H54 (cell line): ENCODE measurements at regions not wholly inside any gene's neighbourhood (a gene's known extent, or its start where the extent isn't known, plus 50 kb on each side); places are given as distances from the start of the nearest gene placed in this dataset.

Experiments
- DNase-seq: peaks from one replicate; pipeline ENCODE4 v3.0.0; 2011; ENCODE audit warnings: low spot score, mixed read lengths; ENCODE audit not compliant: insufficient read length
- FAIRE-seq: peaks from 3 replicates; lab custom pipeline; 2011; peaks lifted over from hg19 to GRCh38; lab: Jason Lieb, UNC
- POLR2A ChIP-seq: IDR thresholded peaks from 2 replicates; pipeline ENCODE4 v1.6.1; 2011; ENCODE audit warnings: low read depth, mild to moderate bottlenecking, low read length

DNA sequence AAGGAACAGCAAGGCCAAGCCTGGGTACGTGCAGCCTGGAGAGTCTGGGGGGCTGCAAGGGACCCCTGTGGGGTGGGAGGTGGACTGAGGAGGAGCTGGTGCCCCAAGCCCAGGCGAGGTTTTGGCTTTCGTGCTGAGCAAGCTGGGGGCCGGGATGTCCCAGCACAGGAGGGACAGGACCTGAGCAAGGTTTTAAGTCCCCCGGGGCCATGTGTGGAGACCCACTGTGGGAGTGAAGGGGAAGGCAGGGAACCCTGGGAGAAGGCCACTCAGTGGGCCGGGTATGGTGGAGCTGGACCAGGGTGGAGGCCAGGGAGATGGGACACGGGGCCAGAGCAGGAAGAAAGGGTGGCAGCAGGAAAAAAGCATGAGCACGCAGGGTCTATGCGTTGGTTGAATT lies 419.2 kb upstream of the SULF2 start:
- DNase-seq (no peak), FAIRE-seq (no peak)
- no peak for TF ChIP-seq POLR2A

DNA sequence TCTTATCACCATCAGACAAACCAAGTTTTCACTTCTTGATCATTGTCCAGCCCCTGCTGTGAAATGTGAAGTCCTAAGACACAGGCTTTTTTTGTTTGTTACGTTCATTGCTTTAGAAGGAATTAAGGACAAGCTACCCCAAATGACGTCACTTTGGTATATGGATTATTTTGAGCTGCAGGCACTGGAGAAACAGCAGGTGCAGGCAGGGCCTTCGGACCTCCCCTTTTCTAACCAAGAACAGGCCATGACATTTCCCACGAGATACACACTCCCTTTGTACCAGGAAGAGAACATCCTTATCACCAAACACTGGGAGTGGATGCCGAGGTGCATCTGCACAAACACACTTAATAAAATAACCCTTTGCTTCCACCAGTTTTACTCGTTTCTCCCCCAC lies 418.0 kb upstream of the SULF2 start:
- no peak for TF ChIP-seq POLR2A
- FAIRE-seq (no peak), DNase-seq (no peak)

DNA sequence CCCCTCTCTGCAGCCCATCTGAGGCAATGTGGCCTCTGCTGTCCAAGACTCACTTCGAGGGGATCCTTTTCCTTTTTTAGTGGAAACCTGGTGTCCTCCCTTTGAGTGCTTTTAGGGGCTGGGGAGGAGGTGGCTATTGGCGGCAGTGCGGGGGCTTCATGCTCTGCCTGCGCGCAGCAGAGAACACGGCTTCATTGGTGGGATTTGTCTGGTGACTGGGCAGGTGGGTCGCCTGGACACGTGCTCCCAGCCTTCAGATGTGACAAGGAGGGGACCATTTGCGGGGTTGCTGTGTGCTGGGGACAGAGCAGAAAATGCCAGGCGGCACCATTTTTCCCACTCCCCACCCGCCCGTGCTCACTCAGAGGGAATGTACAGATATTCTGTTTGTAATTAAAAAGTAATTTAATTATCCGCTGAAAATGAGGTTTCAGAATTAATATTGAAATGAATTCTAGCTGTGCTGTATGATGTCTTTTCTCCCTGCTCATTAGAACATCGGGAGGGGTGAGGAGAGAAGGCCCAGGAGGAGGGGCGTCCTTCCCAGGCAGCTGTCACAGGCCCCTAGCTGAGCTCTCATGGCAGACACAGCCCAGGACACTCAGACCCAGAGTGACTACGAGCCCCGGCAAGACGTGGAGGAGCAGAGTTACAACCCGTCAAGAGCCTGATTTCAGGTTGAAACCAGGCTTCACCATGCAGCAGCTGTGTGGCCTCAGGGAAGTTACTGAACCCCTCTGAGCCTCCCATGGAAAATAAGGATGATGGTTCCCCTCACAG lies 417.2 kb upstream of the SULF2 start:
- no peak for DNase-seq

DNA sequence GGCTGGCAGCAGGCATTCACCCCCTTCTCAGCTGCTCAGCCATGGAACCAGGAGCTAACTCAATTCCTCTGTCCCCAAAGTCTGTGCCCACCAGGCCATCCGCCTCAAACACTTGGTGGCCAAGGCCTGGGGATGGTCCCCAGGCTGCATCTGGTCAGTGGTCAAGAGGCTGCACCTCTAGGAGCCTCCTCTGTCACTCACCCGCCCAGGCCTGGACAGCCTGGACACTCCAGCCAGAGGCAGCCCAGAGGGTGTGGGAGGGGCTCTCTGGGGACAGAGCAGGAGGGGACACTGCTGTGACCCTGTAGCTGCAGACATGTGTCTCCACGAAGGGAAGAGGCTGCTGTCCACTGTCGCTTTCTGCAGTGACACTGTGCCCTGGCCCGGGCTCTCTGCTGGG lies 416.6 kb upstream of the SULF2 start:
- no peak for TF ChIP-seq POLR2A
- no peak for FAIRE-seq
- no peak for DNase-seq

More for the DNA sequence above, 417.2 kb upstream of the SULF2 start:
- TF ChIP-seq POLR2A = no peak
- no peak for FAIRE-seq

DNA sequence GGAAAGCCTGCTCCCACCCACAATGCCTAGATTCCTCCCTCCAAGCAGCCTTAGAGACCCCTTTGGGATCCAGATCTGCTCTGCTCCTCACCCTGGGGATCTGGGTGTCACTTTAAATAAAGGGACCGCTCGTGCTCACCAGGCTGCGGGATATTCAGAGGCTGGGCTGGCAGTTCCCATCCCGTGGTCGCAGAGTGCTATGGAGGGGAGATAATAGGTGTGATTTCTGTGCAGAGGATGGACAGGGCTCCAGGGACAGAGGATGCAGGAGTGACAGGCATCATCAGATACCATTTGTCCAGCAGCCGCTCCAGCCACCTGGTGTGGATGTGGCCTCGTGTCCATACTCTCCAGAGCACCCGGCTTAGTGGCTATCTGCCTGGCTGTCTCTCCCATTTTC lies 415.9 kb upstream of the SULF2 start:
- no peak for FAIRE-seq

DNA sequence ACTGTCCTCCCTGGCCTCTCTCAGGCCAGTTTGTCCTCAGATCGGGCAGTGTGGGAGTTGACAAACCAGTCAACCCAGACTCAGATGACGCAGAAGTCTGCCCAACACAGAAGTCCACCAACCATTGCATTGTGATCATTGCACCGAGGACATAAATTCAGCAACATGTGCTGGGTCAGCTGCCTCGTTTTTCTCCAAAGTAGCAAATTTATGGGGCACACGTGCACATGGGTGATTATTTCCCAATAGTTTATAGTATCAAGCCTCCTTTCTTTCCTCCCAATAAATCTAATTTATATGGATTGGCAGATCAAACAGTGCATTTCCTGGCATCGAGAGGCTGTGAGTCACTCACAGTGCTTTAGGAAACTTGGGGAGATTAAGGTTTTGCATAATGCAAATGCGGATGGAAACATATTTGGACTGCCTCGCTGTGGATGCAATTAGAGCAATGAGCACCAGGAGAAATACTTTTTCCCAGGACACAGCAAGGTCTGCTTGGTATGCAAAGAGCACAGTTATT lies 413.7 kb upstream of the SULF2 start:
- no peak for DNase-seq
- TF ChIP-seq POLR2A = no peak
- no peak for FAIRE-seq

More for the DNA sequence above, 415.9 kb upstream of the SULF2 start:
- no peak for DNase-seq
- TF ChIP-seq POLR2A = no peak

DNA sequence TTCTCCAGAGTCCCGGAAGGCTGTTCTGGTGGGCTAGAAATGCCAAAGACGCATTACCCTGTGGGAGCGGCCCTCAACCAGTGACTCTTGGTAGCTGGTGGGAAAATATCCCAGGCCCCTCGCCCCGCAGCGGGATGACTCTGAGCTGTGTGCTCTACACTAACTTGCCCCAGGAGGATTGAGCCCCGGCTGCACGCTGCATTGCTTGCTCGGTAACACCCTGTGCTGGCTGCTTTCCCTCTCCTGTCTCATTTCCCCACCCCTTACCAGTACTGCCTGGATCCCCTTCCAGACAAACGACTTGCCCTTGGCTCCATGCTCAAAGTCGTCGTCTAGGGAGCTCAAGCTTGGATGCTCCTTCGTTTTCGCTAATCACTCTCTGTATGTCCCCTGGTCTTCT lies 411.8 kb upstream of the SULF2 start:
- TF ChIP-seq POLR2A = no peak
- FAIRE-seq (no peak), DNase-seq (no peak)

DNA sequence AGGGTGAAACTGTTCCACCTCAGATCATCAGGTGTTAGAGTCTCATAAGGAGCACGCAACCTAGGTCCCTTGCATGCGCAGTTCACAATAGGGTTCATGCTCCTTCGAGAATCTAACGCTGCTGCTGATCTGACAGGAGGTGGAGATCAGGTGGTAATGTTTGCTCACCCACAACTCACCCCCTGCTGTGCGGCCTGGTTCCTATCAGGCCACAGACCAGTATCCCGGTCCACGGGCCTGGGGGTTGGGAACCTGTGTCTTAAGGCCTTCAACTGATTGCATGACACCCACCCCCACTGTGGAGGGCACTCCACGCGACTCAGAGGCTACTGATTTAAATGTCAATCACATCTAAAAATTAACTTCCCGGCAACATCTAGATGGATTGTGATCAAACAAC lies 411.2 kb upstream of the SULF2 start:
- TF ChIP-seq POLR2A = no peak
- FAIRE-seq (no peak), DNase-seq (no peak)

DNA sequence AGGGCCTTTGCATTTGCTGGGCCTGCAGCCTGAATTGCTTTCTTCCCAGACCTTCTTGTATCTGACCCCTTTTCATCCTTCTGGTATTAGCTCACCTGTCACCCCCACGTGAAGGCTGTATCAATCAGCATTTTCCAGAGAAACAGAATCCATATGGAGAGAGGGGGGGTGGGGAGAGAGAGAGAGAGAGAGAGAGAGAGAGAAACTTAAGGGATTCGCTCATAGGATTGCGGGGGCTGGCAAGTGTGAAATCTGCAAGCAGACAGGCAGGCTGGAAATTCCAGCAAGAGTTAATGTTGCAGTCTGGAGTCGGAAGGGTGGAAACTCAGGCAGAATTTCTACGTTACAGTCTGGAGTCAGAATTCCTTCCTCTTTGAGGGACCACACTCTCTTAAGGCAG lies 410.7 kb upstream of the SULF2 start:
- TF ChIP-seq POLR2A = no peak
- no peak for FAIRE-seq
- DNase-seq = no peak

DNA sequence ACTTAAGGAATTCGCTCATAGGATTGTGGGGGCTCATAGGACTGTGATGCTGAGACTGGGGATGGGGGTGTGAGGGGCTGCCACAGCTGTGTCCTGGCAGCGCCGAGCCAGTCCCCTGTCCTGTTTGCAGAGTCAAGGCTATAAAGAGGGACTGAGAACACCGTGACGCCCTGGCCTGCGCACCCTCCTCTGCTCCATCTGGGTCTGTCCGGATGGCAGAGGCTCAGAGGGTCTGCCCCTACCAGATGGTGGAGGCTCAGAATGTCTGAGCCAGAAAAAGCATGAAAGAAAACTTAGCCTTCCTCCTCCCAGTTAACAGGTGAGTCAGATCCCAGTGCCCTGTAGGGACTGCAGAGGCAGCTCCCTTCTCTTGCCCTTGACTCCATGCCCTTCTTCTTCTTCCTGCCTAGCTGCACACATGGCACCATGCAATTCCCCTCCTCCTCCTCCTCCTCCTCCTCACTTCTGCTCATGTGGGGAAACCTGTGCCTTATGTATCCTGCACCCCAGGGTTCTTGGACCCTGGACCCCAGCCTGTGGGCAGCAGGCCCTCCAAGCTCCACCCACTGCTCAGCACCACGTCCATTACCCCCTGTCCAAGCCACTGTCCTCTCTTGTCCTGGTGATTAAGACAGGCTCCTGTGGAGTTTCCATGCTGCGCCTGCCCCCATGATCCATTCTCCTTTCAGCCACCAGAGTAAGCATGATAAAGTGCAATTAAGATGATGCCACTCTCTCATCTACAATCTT lies 410.0 kb upstream of the SULF2 start:
- no peak for TF ChIP-seq POLR2A
- no peak for FAIRE-seq
- DNase-seq = no peak

DNA sequence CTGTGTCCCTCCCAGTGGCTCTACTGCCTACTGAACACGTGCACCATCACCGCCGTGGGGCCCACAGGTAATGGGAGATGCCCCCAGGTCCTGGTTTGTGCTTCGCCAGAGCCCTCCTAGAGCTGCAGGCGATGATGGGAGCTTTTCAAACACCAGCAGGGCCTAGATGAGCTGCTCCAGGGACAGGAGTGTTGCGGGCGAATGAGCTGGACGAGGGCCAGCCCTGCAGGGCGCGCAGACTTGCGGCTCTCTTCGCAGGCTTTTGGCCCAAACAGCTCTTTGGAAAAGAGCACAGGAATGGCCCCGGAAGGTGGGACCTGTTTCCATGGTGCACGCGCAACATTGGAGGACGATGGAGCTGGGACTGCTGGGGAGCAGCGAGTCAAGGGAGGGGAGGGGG lies 409.3 kb upstream of the SULF2 start:
- no peak for FAIRE-seq
- no peak for DNase-seq
- TF ChIP-seq POLR2A = no peak

DNA sequence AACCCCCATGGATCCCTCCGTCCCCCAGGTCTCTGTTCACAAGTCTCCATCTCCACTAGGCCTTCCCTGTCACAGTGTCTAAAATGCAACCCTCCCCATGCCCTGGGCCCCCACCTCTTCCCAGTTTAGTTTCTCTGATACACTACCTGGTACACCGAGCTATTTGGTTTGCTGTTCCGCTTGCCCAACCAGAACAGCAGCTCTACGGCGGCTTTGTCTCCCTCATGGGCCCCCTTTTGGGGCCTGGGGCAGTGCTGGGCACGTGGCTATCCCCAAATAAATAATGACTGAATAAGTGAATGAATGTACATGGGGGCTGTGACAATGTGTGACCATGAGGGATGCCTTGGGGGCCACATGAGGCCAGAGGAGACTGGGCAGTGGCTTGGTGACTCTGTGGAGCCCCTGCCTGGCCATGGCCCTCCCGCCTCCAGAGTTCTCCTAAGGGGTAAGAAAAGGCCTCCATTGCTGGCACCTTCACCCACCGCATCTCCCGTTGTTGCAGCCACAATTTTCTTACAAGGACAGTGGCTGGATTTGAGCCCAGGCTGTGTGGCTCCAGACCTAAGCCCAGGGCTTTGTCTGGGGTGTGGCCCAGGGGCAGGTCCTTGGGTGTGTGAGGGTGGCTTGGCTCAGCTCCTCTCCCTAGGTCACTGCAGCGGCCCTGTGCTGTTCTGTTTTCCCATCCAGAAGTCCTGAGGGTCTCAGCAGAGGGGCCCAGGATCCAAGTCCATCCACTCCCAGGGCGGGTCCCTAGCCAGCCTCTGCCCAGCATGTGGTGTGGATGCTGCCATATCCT lies 408.5 kb upstream of the SULF2 start:
- no peak for TF ChIP-seq POLR2A
- FAIRE-seq = no peak

DNA sequence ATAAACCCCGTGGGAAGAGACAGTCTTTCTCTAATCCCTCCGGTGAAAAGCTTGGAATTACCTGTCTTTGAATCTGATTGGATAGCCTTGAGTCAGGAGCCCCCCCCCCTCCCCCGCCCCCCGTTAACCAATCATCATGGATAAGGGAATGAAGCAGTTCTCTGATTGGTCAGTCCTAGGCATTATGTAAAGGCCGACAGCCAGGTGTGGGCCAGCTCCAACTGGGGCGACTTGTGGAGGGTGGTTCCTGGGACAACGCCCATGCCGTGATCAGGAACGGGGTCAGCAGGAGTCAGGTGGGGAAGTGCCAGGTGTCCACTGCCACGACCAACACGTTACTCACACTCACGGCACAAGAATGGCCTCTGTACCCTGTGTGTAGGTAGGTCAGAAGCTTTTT lies 406.8 kb upstream of the SULF2 start:
- TF ChIP-seq POLR2A = no peak
- DNase-seq (no peak), FAIRE-seq (no peak)

More for the DNA sequence above, 408.5 kb upstream of the SULF2 start:
- no peak for DNase-seq

DNA sequence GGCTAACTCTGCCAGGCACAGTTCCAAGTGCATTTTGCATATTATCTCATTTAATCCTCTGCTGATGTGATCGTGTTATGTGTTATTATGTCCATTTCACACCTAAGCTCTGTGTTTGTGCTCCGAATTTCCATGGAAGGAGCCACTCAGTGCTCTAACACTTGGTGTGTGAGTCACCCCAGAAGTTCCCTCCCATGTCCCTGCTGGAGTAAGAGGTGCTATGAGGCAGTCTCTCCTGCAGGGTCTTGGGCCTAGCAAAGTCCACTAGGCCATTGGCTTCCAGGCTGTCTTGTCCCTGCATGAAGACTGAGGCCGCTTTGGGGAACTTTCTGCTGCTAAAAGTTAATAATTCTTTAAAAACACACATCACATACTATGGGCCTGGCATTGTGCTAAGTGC lies 405.9 kb upstream of the SULF2 start:
- FAIRE-seq (no peak), DNase-seq (no peak)
- no peak for TF ChIP-seq POLR2A
